Endodermal cell (in vitro differentiated cells): ENCODE measurements at regions not wholly inside any gene's neighbourhood (a gene's known extent, or its start where the extent isn't known, plus 50 kb on each side); places are given as distances from the start of the nearest gene placed in this dataset.

ENCODE experiments used
- DNase-seq: peaks from one replicate; pipeline ENCODE4 v3.0.0-alpha.2; 2017
- H3K27ac ChIP-seq: 2 replicates; pipeline ENCODE4 v1.5.1; 2013; ENCODE audit warnings: mild to moderate bottlenecking, low read depth, low read length, moderate library complexity
- H3K27me3 ChIP-seq: 2 replicates; pipeline ENCODE4 v1.6.1; 2013; ENCODE audit warnings: mild to moderate bottlenecking, low read length, moderate library complexity; ENCODE audit not compliant: insufficient read depth, control insufficient read depth, poor library complexity, severe bottlenecking
- H3K36me3 ChIP-seq: 2 replicates; pipeline ENCODE4 v1.7.0; 2013; ENCODE audit warnings: mild to moderate bottlenecking, low read length, moderate library complexity; ENCODE audit not compliant: control insufficient read depth, insufficient read depth
- H3K4me1 ChIP-seq: one replicate; pipeline ENCODE4 v1.7.0; 2013; ENCODE audit warnings: low read length; ENCODE audit not compliant: control insufficient read depth, insufficient read depth
- H3K4me3 ChIP-seq: 2 replicates; pipeline ENCODE4 v1.5.1; 2013; ENCODE audit warnings: mild to moderate bottlenecking, low read length, moderate library complexity
- H3K9ac ChIP-seq: 2 replicates; pipeline ENCODE4 v1.6.1; 2013; ENCODE audit warnings: mild to moderate bottlenecking, low read length, moderate library complexity; ENCODE audit not compliant: poor library complexity, severe bottlenecking; ENCODE audit errors: extremely low read depth
- H3K9me3 ChIP-seq: 2 replicates; pipeline ENCODE4 v1.6.1; 2013; ENCODE audit warnings: mild to moderate bottlenecking, low read length, moderate library complexity; ENCODE audit not compliant: control insufficient read depth
- H3K27ac Mint-ChIP-seq: 2 replicates; pipeline ENCODE4 v1.8.0; 2020; ENCODE audit warnings: mixed read lengths
- H3K27me3 Mint-ChIP-seq: 2 replicates; pipeline ENCODE4 v1.8.0; 2021; ENCODE audit warnings: mild to moderate bottlenecking, mixed read lengths; ENCODE audit not compliant: insufficient read depth
- H3K36me3 Mint-ChIP-seq: 2 replicates; pipeline ENCODE4 v1.8.0; 2020; ENCODE audit warnings: low read depth, mixed read lengths
- H3K4me1 Mint-ChIP-seq: 2 replicates; pipeline ENCODE4 v1.8.0; 2020; ENCODE audit warnings: mixed read lengths
- H3K4me3 Mint-ChIP-seq: 2 replicates; pipeline ENCODE4 v1.8.0; 2020; ENCODE audit warnings: mild to moderate bottlenecking, moderate library complexity, mixed read lengths
- H3K9me3 Mint-ChIP-seq: 2 replicates; pipeline ENCODE4 v1.8.0; 2020; ENCODE audit warnings: mild to moderate bottlenecking, mixed read lengths
- WGBS, 2 experiments: methylation state at CpG; one replicate each; pipeline versions ENCODE4 v1.1.5 to v1.1.7; 2013; ENCODE audit warnings: missing lambda C conversion rate in 2 of 2, mixed read lengths in 1 of 2; ENCODE audit not compliant: insufficient coverage in 1 of 2, insufficient read length in 1 of 2; 5-methylcytosine and 5-hydroxymethylcytosine counted together
- TF ChIP-seq, protein P1 (sequence below): fragments of 200-600 bp; sonication (generic); conservative IDR thresholded peaks from 2 replicates; pipeline ENCODE4 v1.5.0; 2021; ENCODE audit warnings: antibody characterized with exemption, mild to moderate bottlenecking

DNA sequence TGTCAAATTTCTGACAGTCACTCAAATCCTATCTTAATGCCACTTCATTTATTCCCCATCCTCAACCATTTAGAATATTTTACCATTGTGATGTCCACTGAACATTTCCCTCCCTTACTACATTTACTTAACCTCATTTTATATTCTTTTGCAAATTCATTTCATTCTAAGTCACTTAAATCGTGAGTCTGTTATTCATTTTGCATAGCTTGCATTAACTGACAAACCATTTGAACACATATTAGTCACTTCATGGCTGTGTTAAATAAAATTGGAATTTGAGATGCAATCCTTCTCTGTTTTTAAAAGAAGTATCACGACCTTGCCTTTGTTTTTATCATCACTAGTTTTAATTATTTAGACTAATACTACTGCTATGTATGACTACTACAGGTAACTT lies 199.4 kb upstream of the COL11A1 start:
- Histone ChIP-seq H3K9me3 (no peaks in the 10 kb centered on the region), H3K4me1 (no peaks in the 10 kb centered on the region), H3K27ac (no peak overlapping the region), H3K27me3 (no peaks in the 10 kb centered on the region), H3K9ac (no peak overlapping the region), H3K36me3 (no peaks in the 10 kb centered on the region), H3K4me3 (no peak overlapping the region)
- TF ChIP-seq, protein P1, sequence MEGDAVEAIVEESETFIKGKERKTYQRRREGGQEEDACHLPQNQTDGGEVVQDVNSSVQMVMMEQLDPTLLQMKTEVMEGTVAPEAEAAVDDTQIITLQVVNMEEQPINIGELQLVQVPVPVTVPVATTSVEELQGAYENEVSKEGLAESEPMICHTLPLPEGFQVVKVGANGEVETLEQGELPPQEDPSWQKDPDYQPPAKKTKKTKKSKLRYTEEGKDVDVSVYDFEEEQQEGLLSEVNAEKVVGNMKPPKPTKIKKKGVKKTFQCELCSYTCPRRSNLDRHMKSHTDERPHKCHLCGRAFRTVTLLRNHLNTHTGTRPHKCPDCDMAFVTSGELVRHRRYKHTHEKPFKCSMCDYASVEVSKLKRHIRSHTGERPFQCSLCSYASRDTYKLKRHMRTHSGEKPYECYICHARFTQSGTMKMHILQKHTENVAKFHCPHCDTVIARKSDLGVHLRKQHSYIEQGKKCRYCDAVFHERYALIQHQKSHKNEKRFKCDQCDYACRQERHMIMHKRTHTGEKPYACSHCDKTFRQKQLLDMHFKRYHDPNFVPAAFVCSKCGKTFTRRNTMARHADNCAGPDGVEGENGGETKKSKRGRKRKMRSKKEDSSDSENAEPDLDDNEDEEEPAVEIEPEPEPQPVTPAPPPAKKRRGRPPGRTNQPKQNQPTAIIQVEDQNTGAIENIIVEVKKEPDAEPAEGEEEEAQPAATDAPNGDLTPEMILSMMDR: no peak
- H3K9me3 Mint-ChIP-seq: no peaks in the 10 kb centered on the region
- H3K36me3 Mint-ChIP-seq: no peaks in the 10 kb centered on the region
- no peaks in the 10 kb centered on the region for H3K27me3 Mint-ChIP-seq
- no peak for DNase-seq
- H3K4me3 Mint-ChIP-seq: no peak overlapping the region
- 90% methylated on average over 1 of the region's 2 CpGs; no CpG with 5 or more reads in 1 of the 2 experiments for WGBS, 2 experiments
- H3K4me1 Mint-ChIP-seq: no peaks in the 10 kb centered on the region
- no peak overlapping the region for H3K27ac Mint-ChIP-seq

DNA sequence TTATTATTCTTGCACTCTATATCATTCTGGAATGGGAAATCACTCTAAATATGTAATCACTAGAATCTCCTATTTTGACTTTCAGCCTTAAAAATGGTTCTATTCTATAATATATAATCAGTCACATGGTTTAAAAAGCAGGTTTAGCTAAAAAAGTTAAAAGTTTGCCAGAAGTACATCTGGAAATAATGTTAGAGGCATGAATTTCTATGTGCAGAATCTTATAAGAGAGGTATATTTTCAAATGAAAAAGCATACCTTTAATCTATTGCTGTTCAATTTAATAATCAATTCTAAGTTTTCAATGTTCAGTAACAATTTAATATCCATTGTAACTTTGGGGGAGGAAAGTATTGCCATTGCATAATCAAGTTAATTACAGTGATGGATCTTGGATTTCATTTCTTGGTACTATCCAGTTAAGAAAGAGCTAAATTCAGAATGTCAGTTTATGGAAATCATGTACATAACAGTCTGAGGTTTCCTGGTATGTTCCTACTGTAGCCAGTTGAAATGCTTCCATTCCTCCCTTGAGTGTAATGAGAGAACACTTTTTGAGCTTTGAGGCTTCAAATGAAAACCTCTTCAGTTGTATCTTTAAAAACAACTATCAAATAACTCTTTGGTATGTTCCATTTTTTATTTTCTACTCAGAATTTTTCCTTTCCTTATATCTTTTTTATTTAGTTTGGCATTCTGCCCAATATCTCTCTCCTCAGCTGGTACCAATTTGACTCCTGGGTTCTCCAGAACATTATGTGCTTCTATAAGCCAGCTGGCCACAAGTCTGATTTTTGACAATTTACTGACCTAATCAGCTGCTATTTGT lies 175.7 kb upstream of the COL11A1 start:
- H3K36me3 ChIP-seq: no peaks in the 10 kb centered on the region
- no peaks in the 10 kb centered on the region for H3K9me3 ChIP-seq
- peaks cover 5% of the 10 kb centered on the region for H3K9me3 Mint-ChIP-seq
- TF ChIP-seq, protein P1: no peak
- no peak overlapping the region for H3K27ac ChIP-seq
- no peaks in the 10 kb centered on the region for H3K27me3 ChIP-seq
- H3K4me1 ChIP-seq: no peaks in the 10 kb centered on the region
- H3K36me3 Mint-ChIP-seq: no peaks in the 10 kb centered on the region
- H3K4me1 Mint-ChIP-seq: no peaks in the 10 kb centered on the region
- no peak overlapping the region for H3K9ac ChIP-seq
- no peak overlapping the region for H3K4me3 ChIP-seq
- no peaks in the 10 kb centered on the region for H3K27me3 Mint-ChIP-seq
- DNase-seq: no peak
- H3K4me3 Mint-ChIP-seq: no peak overlapping the region
- H3K27ac Mint-ChIP-seq: no peak overlapping the region

DNA sequence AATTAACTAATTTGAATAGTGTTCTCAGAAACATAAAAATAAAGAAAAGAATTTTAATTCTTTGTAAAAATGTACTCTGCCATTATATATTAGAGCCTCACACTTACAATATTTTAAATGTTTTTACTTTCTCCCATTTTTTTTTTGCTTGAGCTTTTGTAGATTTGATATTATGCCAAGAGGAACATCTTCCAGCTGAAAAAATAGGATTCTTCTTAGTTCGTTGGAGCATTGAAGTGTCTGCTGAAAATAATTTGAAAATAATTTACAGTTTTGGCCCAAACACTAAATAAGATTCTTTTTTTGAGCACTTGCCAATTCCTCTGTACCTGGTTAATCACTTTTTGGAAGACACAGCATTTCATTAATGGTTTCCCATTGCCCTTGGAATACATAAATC lies 175.0 kb upstream of the COL11A1 start:
- WGBS, 2 experiments: 82 to 100% methylated on average over 1 of the region's 1 CpG
- H3K9me3 ChIP-seq: no peaks in the 10 kb centered on the region
- no peaks in the 10 kb centered on the region for H3K36me3 Mint-ChIP-seq
- no peaks in the 10 kb centered on the region for H3K27me3 ChIP-seq
- no peaks in the 10 kb centered on the region for H3K4me1 ChIP-seq
- H3K4me3 ChIP-seq: no peak overlapping the region
- no peaks in the 10 kb centered on the region for H3K36me3 ChIP-seq
- no peak for DNase-seq
- H3K27ac ChIP-seq: no peak overlapping the region
- no peak overlapping the region for H3K27ac Mint-ChIP-seq
- H3K9me3 Mint-ChIP-seq: peaks cover 5% of the 10 kb centered on the region
- H3K4me1 Mint-ChIP-seq: no peaks in the 10 kb centered on the region
- H3K27me3 Mint-ChIP-seq: no peaks in the 10 kb centered on the region
- H3K4me3 Mint-ChIP-seq: no peak overlapping the region
- no peak overlapping the region for H3K9ac ChIP-seq
- TF ChIP-seq, protein P1: no peak
